Sigmoid colon (tissue), 4 donors: ENCODE measurements at regions not wholly inside any gene's neighbourhood (a gene's known extent, or its start where the extent isn't known, plus 50 kb on each side); places are given as distances from the start of the nearest gene placed in this dataset.

Experiments
- CTCF ChIP-seq, 4 experiments: fragments of 450-650 bp in 3 of 4; fragments of 200-600 bp in 1 of 4; IDR thresholded peaks; one replicate each; pipeline ENCODE4 v1.5.1; 2016 to 2019; ENCODE audit warnings: antibody characterized with exemption in 4 of 4, mild to moderate bottlenecking in 3 of 4, moderate library complexity in 2 of 4
- EP300 ChIP-seq, 4 donors: sonication (generic); formaldehyde crosslinking; IDR thresholded peaks; one replicate each; pipeline ENCODE4 v1.6.1; 2017; ENCODE audit warnings: antibody characterized with exemption in 4 of 4
- POLR2A ChIP-seq, 2 donors: fragments of 450-650 bp; IDR thresholded peaks; one replicate each; pipeline ENCODE4 v1.6.1; 2016; ENCODE audit warnings: antibody characterized with exemption in 2 of 2, mild to moderate bottlenecking in 2 of 2, moderate library complexity in 2 of 2
- POLR2AphosphoS5 ChIP-seq, 4 donors: sonication (generic); formaldehyde crosslinking; IDR thresholded peaks; one replicate each; pipeline ENCODE4 v1.6.1; 2017; ENCODE audit warnings: antibody characterized with exemption in 4 of 4

- TF ChIP-seq CTCF (IDR thresholded peaks at IDR 0.05) (no peak), POLR2A (IDR thresholded peaks at IDR 0.05) (no peak), EP300 (IDR thresholded peaks at IDR 0.05) (no peak), POLR2AphosphoS5 (IDR thresholded peaks at IDR 0.05) (no peak)
Measured at GRCh38 chr10:52526251-52526823, 212.3 kb downstream of the DKK1 start.
